GM21367 (cell line): ENCODE measurements at regions not wholly inside any gene's neighbourhood (a gene's known extent, or its start where the extent isn't known, plus 50 kb on each side); places are given as distances from the start of the nearest gene placed in this dataset.

Source experiments
- ATAC-seq: cut with Tn5 transposase; IDR thresholded peaks from one replicate; pipeline ENCODE4 v1.9.1; 2021; ENCODE audit not compliant: unreplicated experiment

- ATAC-seq: no peak
These were observed 857.3 kb downstream of the RNF144A start for GRCh38 chr2:7774481-7774880.

DNA sequence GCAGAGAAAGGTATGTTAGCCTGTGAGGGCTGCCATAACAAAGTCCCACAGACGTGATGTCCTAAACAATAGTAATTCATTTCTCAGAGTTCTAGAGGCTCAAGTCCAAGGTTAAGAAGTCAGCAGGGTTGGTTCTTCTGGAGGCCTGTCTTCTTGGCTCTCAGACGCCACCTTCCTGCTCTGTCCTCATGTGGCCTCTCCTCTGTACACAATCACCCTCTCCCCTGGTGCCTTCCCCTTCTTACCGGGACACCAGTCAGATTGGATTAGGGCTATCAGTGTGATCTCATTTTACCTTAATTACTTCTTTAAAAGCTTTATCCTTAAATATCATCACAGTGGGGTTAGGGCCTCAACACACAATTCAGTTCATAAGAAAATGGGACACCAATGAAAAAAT, 860.5 kb downstream of the RNF144A start:
- ATAC-seq: no peak

GRCh38 chr2:7780321-7780720, 863.1 kb downstream of the RNF144A start:
- ATAC-seq: no peak

DNA sequence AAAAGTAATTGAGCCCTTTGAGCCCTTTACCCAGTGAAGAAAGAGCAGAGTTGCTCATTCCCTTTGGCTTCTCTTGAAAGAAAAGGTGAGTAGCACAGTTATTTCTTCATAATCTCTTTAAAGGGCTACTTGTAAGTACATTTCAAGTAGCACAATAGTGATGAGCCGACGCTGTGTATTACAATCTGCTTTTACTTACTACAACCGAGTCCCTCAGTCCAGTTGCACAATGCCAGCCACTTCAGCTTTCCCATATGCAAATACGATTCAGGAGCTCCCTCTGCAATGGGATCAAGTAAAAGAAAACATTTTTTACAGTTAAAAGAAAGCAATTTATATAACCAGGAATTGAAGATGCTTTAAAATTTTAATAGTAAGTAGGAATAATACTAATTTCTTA, 868.5 kb downstream of the RNF144A start:
- ATAC-seq: no peak

DNA sequence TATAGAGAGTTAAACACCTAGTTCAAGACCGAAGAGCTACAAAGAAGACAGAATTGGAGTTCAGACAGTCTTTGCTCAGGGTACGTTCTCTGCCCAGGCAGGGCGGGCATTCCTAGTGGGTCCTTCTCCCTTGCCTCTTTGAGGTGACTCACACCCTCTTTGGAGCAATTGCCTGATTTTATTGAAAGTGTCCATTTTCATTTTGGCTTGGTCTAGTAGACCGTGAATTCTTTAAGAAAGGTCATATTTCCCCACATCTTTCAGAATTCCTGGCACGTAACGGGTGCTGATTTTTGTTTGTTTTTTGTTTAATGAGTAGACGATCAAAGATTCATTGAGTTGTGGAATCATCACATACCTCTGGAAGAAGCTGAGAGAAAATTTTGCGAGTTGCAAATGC, 871.5 kb downstream of the RNF144A start:
- ATAC-seq: no peak

DNA sequence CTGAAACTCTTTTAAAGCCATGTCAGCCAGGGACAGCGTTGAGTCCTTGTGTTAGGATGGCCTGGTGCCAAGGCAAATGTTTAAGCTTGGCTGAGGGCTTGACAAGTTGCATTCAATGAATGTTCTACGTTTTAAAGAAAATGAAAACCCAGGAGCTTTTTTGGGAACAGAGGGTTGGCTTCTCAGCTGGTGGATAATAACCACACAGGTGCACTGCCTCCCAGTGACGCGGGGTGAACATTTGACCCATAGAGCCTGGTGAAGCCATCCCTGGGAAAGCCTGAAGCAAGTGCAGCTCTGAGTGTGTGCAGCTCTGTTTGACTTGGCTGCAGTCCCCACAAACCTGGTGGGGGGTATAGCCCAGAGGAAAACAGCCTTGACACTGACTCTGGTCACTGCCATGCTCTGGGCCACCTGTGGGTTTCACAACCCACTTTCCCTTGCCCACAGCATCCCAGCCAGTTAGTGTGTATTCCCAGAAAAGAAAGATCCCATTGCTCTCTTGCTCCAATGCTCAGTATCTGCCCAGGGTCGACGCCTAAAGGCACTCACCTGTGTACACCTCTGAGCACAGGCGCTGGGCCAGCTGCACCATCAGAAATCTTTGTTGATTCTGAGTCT, 874.9 kb downstream of the RNF144A start:
- no peak for ATAC-seq

- no peak for ATAC-seq
These were observed 878.8 kb downstream of the RNF144A start for GRCh38 chr2:7795778-7796563.

DNA sequence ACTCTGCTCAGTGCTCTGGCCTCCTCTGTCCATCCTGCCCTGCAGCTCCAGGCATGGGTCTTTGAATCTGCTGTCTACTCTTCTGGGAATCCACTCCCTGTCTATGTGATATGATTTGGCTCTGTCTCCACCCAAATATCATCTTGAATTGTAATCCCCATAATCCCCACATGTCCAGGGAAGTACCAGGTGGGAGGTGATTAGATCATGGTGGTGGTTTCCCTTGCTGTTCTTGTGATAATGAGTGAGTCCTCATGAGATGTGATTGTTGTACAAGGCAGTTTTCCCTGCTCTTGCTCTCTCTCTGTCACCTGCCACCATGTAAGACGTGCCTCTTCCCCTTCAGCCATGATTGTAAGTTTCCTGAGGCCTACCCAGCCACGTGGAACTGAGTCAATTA, 881.8 kb upstream of the ID2 start:
- no peak for ATAC-seq

DNA sequence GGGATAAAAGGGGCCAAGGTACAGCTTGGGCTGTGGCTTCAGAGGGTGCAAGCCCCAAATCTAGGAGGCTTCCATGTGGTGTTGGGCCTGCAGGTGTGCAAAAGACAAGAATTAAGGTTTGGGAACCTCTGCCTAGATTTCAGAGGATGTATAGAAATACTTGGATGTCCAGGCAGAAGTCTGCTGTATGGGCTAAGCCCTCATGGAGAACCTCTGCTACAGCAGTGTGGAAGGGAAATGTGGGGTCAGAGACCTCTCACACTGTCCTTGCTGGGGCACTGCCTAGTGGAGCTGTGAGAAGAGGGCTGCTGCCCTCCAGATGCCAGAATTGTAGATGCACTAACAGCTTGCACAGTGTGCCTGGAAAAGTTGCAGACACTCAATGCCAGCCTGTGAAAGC, 880.6 kb upstream of the ID2 start:
- ATAC-seq: no peak

DNA sequence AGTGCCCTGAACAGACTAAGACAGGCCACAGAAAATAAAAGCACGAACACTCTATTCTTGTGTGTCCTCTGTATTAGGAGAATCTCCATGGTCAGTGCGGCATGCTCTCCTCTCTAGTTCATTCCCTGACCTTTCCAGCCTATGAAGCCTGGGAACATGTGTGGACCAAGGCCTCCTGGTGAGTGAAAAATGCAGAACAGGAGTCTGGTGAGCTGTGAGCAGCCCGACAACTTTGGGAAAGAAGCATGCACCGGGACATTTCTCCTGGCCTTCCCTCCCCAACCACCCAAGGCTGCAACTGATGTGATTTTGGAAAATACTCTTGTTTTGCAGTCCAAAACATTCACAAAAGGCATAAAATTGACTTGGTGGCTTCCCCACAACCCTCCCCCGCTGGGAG, 878.3 kb upstream of the ID2 start:
- no peak for ATAC-seq

DNA sequence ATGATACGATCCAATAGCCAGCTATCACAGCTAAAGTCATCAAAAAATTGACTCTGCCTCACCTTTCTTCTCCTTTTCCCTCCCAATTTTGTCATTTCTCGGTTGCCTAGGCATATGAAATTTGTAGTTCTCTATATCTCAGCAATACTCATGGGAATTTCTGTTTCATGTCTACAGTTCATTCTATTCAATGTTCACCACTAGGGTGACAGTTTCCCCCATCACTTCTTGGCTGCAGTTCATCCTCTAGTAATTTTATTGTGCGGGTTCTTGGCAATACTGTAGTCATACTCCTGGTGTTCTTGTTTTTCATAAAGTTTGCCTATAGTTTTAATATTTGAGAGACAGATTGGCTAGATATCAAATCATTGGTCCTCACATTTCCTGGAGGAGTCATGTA, 872.2 kb upstream of the ID2 start:
- no peak for ATAC-seq

DNA sequence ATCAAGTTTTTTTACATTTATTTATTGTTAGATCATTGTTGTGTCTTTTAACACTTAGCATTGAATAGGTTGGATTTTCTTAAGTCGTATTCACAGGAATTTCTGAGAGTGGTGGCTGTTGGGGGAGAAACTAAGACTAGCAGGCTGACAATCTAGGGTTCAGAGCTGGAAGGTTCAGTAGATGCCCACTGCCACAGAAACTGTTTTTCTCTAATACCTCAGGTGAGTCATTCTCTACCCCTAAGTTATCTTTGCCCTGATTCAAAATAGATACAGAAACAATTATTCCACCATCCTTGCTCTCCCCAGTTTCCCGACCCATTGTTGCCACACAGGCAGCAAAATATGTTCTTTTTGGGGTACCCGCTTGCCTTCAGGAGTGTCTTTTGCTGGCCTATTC, 870.8 kb upstream of the ID2 start:
- ATAC-seq: no peak

GRCh38 chr2:7812231-7812995, 869.4 kb upstream of the ID2 start:
- no peak for ATAC-seq

- no peak for ATAC-seq
These were observed 868.1 kb upstream of the ID2 start for GRCh38 chr2:7813541-7814292.

GRCh38 chr2:7815726-7816125, 866.1 kb upstream of the ID2 start:
- ATAC-seq: no peak

DNA sequence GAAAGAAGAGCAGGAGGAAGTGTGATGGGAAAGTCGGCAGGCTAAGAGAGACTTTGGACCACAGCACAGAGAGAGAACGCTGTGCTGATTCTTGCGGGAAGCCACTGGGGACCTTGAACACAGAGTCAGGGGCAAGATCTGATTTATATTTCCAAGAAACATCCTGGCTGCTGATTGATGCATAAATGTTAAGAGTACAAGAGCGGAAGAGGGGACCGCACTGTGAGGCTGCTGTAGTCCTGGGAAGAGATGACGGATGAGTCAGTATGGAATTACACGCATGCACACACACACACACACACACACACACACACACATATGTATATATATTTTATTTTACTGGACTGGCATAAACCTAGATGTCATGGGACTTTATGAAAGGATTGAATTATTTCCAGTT, 865.6 kb upstream of the ID2 start:
- no peak for ATAC-seq

DNA sequence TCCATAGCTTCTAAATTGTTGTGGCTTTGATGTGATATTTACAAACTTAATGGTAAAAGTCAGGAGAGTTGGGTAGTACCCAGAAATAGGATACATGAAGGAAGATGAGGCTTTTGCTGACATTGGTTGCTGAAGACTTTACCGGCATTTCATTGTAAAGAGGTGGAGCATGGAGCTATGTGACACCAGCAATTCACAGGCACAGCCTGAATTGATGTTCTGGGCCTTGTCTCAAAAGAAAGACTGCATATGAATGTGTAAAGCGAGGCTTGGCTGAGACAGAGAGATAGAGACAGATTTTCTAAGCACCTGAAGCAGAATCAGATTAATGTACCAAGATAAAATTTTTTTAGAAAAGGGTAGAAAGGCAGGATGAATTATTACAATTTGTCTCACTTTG, 864.9 kb upstream of the ID2 start:
- no peak for ATAC-seq

DNA sequence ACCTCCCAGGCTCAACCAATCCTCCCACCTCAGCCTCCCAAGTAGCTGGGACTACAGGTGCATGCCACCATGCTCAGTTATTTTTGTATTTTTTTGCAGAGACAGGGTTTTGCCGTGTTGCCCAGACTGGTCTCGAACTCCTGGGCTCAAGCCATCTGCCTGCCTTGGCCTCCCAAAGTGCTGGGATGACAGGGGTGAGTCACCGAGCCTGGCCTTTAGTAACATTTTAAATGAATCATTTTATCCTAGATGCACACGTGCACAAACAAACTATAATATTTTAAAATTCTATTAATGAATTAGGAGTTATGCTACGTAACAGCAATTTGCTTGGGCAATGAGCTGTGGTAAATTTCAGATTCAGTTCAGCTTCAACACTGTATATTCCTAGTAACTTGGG, 862.5 kb upstream of the ID2 start:
- no peak for ATAC-seq

DNA sequence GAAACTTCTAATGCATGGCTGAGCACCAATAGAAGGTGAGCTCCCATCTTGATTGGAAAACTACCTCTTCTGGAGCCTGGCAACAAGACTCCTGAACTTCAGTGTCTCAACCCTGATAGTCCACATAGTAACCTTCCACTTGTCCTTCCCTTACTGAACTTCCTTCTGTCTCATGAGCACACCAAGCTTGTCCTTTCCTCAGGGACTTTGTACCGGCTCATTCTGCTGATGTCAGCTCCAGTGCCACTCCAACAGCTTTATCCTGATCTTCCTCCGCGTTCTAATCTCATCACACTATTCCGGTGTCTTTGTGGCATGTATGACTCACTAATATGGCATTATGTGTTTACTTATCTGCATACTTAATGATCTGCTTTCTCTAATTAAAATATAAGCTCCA, 862.0 kb upstream of the ID2 start:
- ATAC-seq: no peak

- ATAC-seq: no peak
These were observed 857.6 kb upstream of the ID2 start for GRCh38 chr2:7824211-7824610.

- peak; percentile 83 for ATAC-seq
These were observed 856.1 kb upstream of the ID2 start for GRCh38 chr2:7825591-7826312.
